ENCODE measurements at regions not wholly inside any gene's neighbourhood (a gene's known extent, or its start where the extent isn't known, plus 50 kb on each side); places are given as distances from the start of the nearest gene placed in this dataset.

- no peak overlapping the region for H3K4me3 ChIP-seq (ENCODE audit: low read length in 3 of 3)
- H3K9ac ChIP-seq (ENCODE audit: low read depth in 1 of 3, low read length in 3 of 3): no peak overlapping the region
- H3K27ac ChIP-seq (ENCODE audit: low read depth, low read length): no peak overlapping the region
- no peaks in the 10 kb centered on the region for H3K36me3 ChIP-seq (ENCODE audit: control insufficient read depth in 3 of 3, insufficient read depth in 3 of 3, low read length in 3 of 3)
- peaks cover 0 to 7% (median 6%) of the 10 kb centered on the region in 3 donors for H3K27me3 ChIP-seq (ENCODE audit: control insufficient read depth in 3 of 3, insufficient read depth in 3 of 3, low read length in 3 of 3)
- no peaks in the 10 kb centered on the region for H3K9me3 ChIP-seq (ENCODE audit: control insufficient read depth in 3 of 3, low read length in 3 of 3)
- no peaks in the 10 kb centered on the region for H3K4me1 ChIP-seq (ENCODE audit: control insufficient read depth in 3 of 3, insufficient read depth in 3 of 3, low read length in 3 of 3)
Observed at GRCh38 chr1:63004868-63005267, 220.9 kb downstream of the ATG4C start.

GRCh38 chr1:63005812-63006211 lies 221.9 kb downstream of the ATG4C start:
- Histone ChIP-seq H3K4me1 (ENCODE audit: control insufficient read depth in 3 of 3, insufficient read depth in 3 of 3, low read length in 3 of 3) (no peaks in the 10 kb centered on the region), H3K9me3 (ENCODE audit: control insufficient read depth in 3 of 3, low read length in 3 of 3) (no peaks in the 10 kb centered on the region), H3K36me3 (ENCODE audit: control insufficient read depth in 3 of 3, insufficient read depth in 3 of 3, low read length in 3 of 3) (no peaks in the 10 kb centered on the region), H3K27me3 (ENCODE audit: control insufficient read depth in 3 of 3, insufficient read depth in 3 of 3, low read length in 3 of 3) (peaks cover 0 to 4% (median under 1%) of the 10 kb centered on the region in 3 donors), H3K27ac (ENCODE audit: low read depth, low read length) (no peak overlapping the region), H3K9ac (ENCODE audit: low read depth in 1 of 3, low read length in 3 of 3) (no peak overlapping the region), H3K4me3 (ENCODE audit: low read length in 3 of 3) (no peak overlapping the region)

GRCh38 chr1:63009421-63009820 lies 225.5 kb downstream of the ATG4C start:
- Histone ChIP-seq H3K9ac (ENCODE audit: low read depth in 1 of 3, low read length in 3 of 3) (no peak overlapping the region), H3K4me1 (ENCODE audit: control insufficient read depth in 3 of 3, insufficient read depth in 3 of 3, low read length in 3 of 3) (no peaks in the 10 kb centered on the region), H3K27me3 (ENCODE audit: control insufficient read depth in 3 of 3, insufficient read depth in 3 of 3, low read length in 3 of 3) (no peaks in the 10 kb centered on the region), H3K27ac (ENCODE audit: low read depth, low read length) (no peak overlapping the region), H3K36me3 (ENCODE audit: control insufficient read depth in 3 of 3, insufficient read depth in 3 of 3, low read length in 3 of 3) (no peaks in the 10 kb centered on the region), H3K4me3 (ENCODE audit: low read length in 3 of 3) (no peak overlapping the region), H3K9me3 (ENCODE audit: control insufficient read depth in 3 of 3, low read length in 3 of 3) (no peaks in the 10 kb centered on the region)

- no peaks in the 10 kb centered on the region for H3K27me3 ChIP-seq (ENCODE audit: control insufficient read depth in 3 of 3, insufficient read depth in 3 of 3, low read length in 3 of 3)
- H3K27ac ChIP-seq (ENCODE audit: low read depth, low read length): no peak overlapping the region
- no peaks in the 10 kb centered on the region for H3K4me1 ChIP-seq (ENCODE audit: control insufficient read depth in 3 of 3, insufficient read depth in 3 of 3, low read length in 3 of 3)
- no peak overlapping the region for H3K4me3 ChIP-seq (ENCODE audit: low read length in 3 of 3)
- H3K36me3 ChIP-seq (ENCODE audit: control insufficient read depth in 3 of 3, insufficient read depth in 3 of 3, low read length in 3 of 3): no peaks in the 10 kb centered on the region
- no peak overlapping the region for H3K9ac ChIP-seq (ENCODE audit: low read depth in 1 of 3, low read length in 3 of 3)
- no peaks in the 10 kb centered on the region for H3K9me3 ChIP-seq (ENCODE audit: control insufficient read depth in 3 of 3, low read length in 3 of 3)
Observed at GRCh38 chr1:63010913-63011660, 227.2 kb downstream of the ATG4C start.

GRCh38 chr1:63012339-63012738 lies 228.4 kb downstream of the ATG4C start:
- Histone ChIP-seq H3K36me3 (ENCODE audit: control insufficient read depth in 3 of 3, insufficient read depth in 3 of 3, low read length in 3 of 3) (no peaks in the 10 kb centered on the region), H3K4me1 (ENCODE audit: control insufficient read depth in 3 of 3, insufficient read depth in 3 of 3, low read length in 3 of 3) (no peaks in the 10 kb centered on the region), H3K9me3 (ENCODE audit: control insufficient read depth in 3 of 3, low read length in 3 of 3) (no peaks in the 10 kb centered on the region), H3K4me3 (ENCODE audit: low read length in 3 of 3) (no peak overlapping the region), H3K27ac (ENCODE audit: low read depth, low read length) (no peak overlapping the region), H3K27me3 (ENCODE audit: control insufficient read depth in 3 of 3, insufficient read depth in 3 of 3, low read length in 3 of 3) (no peaks in the 10 kb centered on the region), H3K9ac (ENCODE audit: low read depth in 1 of 3, low read length in 3 of 3) (no peak overlapping the region)

GRCh38 chr1:63014267-63014666 lies 230.3 kb downstream of the ATG4C start:
- Histone ChIP-seq H3K9ac (ENCODE audit: low read depth in 1 of 3, low read length in 3 of 3) (no peak overlapping the region), H3K36me3 (ENCODE audit: control insufficient read depth in 3 of 3, insufficient read depth in 3 of 3, low read length in 3 of 3) (no peaks in the 10 kb centered on the region), H3K27me3 (ENCODE audit: control insufficient read depth in 3 of 3, insufficient read depth in 3 of 3, low read length in 3 of 3) (no peaks in the 10 kb centered on the region), H3K9me3 (ENCODE audit: control insufficient read depth in 3 of 3, low read length in 3 of 3) (no peaks in the 10 kb centered on the region), H3K4me3 (ENCODE audit: low read length in 3 of 3) (no peak overlapping the region), H3K27ac (ENCODE audit: low read depth, low read length) (no peak overlapping the region), H3K4me1 (ENCODE audit: control insufficient read depth in 3 of 3, insufficient read depth in 3 of 3, low read length in 3 of 3) (no peaks in the 10 kb centered on the region)

DNA sequence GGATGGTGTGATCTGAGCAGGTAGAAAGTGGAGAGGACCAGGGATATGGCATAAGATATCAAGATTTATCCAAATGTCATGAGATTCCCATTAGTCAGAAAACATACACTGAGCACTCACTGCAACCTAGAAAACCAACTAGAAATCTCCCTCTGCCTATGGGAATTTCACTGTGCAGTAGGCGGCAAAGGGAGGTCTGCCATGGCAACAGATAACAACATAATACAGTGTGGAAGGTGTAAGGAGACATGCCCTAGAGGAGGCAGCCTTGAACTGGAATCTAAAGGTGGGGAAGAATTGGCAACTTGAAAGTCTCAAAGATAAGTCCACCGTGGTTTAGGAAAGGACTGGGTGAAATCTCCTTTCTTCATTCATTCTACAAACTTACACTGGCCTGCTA lies 238.4 kb downstream of the ATG4C start:
- H3K9me3 ChIP-seq (ENCODE audit: control insufficient read depth in 3 of 3, low read length in 3 of 3): no peaks in the 10 kb centered on the region
- no peaks in the 10 kb centered on the region for H3K27me3 ChIP-seq (ENCODE audit: control insufficient read depth in 3 of 3, insufficient read depth in 3 of 3, low read length in 3 of 3)
- H3K4me1 ChIP-seq (ENCODE audit: control insufficient read depth in 3 of 3, insufficient read depth in 3 of 3, low read length in 3 of 3): no peaks in the 10 kb centered on the region
- H3K36me3 ChIP-seq (ENCODE audit: control insufficient read depth in 3 of 3, insufficient read depth in 3 of 3, low read length in 3 of 3): no peaks in the 10 kb centered on the region
- no peak overlapping the region for H3K4me3 ChIP-seq (ENCODE audit: low read length in 3 of 3)
- H3K27ac ChIP-seq (ENCODE audit: low read depth, low read length): no peak overlapping the region
- H3K9ac ChIP-seq (ENCODE audit: low read depth in 1 of 3, low read length in 3 of 3): no peak overlapping the region

DNA sequence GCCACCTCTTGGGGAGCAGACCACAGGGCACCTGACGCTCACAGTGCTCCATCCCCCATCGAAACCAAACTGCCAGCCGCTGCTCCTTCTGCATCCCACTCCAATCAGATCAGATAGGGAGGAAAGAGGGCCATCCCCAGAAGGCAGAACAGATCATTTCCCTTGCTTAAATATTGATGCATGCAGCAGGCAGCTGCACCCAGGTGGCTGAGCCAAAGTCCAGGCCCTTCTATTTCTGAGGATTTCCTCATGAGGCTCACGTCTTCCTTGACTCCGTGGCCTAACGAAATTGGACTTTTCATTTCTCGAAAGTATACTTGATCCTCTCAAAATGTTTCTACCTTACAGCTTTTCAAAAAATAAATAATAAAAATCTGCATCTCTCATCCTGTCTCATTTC lies 239.2 kb downstream of the ATG4C start:
- Histone ChIP-seq H3K27ac (ENCODE audit: low read depth, low read length) (no peak overlapping the region), H3K4me3 (ENCODE audit: low read length in 3 of 3) (no peak overlapping the region), H3K36me3 (ENCODE audit: control insufficient read depth in 3 of 3, insufficient read depth in 3 of 3, low read length in 3 of 3) (no peaks in the 10 kb centered on the region), H3K27me3 (ENCODE audit: control insufficient read depth in 3 of 3, insufficient read depth in 3 of 3, low read length in 3 of 3) (no peaks in the 10 kb centered on the region), H3K9ac (ENCODE audit: low read depth in 1 of 3, low read length in 3 of 3) (no peak overlapping the region), H3K4me1 (ENCODE audit: control insufficient read depth in 3 of 3, insufficient read depth in 3 of 3, low read length in 3 of 3) (no peaks in the 10 kb centered on the region), H3K9me3 (ENCODE audit: control insufficient read depth in 3 of 3, low read length in 3 of 3) (no peaks in the 10 kb centered on the region)

GRCh38 chr1:63023637-63024036 lies 239.7 kb downstream of the ATG4C start:
- Histone ChIP-seq H3K36me3 (ENCODE audit: control insufficient read depth in 3 of 3, insufficient read depth in 3 of 3, low read length in 3 of 3) (no peaks in the 10 kb centered on the region), H3K9ac (ENCODE audit: low read depth in 1 of 3, low read length in 3 of 3) (no peak overlapping the region), H3K4me3 (ENCODE audit: low read length in 3 of 3) (no peak overlapping the region), H3K4me1 (ENCODE audit: control insufficient read depth in 3 of 3, insufficient read depth in 3 of 3, low read length in 3 of 3) (no peaks in the 10 kb centered on the region), H3K9me3 (ENCODE audit: control insufficient read depth in 3 of 3, low read length in 3 of 3) (no peaks in the 10 kb centered on the region), H3K27me3 (ENCODE audit: control insufficient read depth in 3 of 3, insufficient read depth in 3 of 3, low read length in 3 of 3) (peaks cover 0 to 4% (median 0%) of the 10 kb centered on the region in 3 donors), H3K27ac (ENCODE audit: low read depth, low read length) (no peak overlapping the region)

DNA sequence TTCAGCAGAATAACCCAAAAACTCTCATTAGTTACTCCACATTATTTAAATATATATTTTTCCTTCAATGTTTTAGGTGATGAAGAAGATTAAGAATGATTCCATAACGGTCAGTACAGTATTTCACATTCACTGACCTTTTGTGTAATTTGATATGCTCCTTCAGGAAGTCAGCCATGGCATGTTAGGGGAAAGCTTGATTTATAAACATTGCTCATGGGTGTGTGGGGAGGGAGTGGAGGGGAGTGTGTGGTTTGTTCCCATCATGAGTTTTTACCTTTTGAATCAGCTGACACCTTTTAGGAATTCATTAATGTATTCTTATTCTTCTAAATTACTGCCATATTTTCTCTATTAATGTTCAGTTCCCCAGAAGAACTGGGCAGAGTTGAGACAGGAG lies 240.2 kb downstream of the ATG4C start:
- Histone ChIP-seq H3K4me1 (ENCODE audit: control insufficient read depth in 3 of 3, insufficient read depth in 3 of 3, low read length in 3 of 3) (no peaks in the 10 kb centered on the region), H3K27me3 (ENCODE audit: control insufficient read depth in 3 of 3, insufficient read depth in 3 of 3, low read length in 3 of 3) (peaks cover 0 to 8% (median 0%) of the 10 kb centered on the region in 3 donors), H3K36me3 (ENCODE audit: control insufficient read depth in 3 of 3, insufficient read depth in 3 of 3, low read length in 3 of 3) (no peaks in the 10 kb centered on the region), H3K9ac (ENCODE audit: low read depth in 1 of 3, low read length in 3 of 3) (no peak overlapping the region), H3K9me3 (ENCODE audit: control insufficient read depth in 3 of 3, low read length in 3 of 3) (no peaks in the 10 kb centered on the region), H3K4me3 (ENCODE audit: low read length in 3 of 3) (no peak overlapping the region), H3K27ac (ENCODE audit: low read depth, low read length) (no peak overlapping the region)

Measured in skeletal muscle tissue (tissue), 3 donors.